ENCODE measurements at regions not wholly inside any gene's neighbourhood (a gene's known extent, or its start where the extent isn't known, plus 50 kb on each side); places are given as distances from the start of the nearest gene placed in this dataset.
A peak's percentile ranks its signal among the peaks of the same experiment; 100 is the strongest.

DNA sequence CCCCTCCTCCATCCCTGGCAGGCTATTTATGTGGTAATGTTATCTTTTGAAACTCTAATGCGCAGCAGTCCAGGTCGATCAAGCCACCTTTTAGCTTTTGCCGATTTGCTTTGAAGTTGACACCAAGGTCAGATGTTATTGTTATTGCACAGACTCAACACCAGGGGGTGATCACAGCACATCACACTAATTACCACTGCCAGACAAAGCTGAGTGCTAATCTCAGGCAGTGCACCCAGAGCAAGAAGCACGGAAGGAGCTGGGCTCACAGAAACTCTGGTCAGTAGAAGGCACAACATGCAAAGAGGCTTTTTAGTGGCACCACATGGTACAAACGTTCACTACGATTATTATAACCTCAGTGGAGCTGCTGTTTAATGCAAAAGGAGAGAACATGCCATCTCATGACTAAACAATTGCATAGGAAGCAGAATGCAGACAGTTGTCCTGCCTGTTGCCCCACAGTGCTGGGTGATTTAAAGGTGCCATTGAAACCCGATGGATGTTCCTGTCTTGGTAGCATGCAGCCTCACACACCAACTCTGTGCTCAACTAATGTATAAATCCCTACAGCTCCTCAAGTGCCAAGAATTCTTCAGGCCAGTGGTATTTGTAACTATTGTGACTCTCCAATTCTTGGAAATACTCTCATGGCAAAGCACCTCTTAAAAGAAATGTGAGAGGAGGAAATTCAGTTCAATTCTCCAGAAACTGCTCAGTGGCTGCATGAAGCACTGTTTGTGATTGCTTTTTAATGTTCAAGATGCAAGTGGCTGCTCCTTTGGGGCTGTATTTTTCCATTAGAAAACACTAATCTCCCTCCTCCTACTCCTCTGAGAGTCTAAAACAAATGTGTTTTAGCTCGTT is 353.9 kb upstream of the DDI1 start:
- H3K27ac ChIP-seq (ENCODE audit: control insufficient read depth, insufficient read depth) = no peak overlapping the region
- RAD21 ChIA-PET (ENCODE audit: unreplicated experiment) = interaction anchor here (0.5 to 1.3 kb wide), 10 partner anchors 10 to 651 kb away, joined by 3 to 8 read pairs (median 4); no protein-coding TSS in a partner anchor
- no TSS peak for BruUV-seq (replicated peaks)
- TF ChIP-seq, protein P1, sequence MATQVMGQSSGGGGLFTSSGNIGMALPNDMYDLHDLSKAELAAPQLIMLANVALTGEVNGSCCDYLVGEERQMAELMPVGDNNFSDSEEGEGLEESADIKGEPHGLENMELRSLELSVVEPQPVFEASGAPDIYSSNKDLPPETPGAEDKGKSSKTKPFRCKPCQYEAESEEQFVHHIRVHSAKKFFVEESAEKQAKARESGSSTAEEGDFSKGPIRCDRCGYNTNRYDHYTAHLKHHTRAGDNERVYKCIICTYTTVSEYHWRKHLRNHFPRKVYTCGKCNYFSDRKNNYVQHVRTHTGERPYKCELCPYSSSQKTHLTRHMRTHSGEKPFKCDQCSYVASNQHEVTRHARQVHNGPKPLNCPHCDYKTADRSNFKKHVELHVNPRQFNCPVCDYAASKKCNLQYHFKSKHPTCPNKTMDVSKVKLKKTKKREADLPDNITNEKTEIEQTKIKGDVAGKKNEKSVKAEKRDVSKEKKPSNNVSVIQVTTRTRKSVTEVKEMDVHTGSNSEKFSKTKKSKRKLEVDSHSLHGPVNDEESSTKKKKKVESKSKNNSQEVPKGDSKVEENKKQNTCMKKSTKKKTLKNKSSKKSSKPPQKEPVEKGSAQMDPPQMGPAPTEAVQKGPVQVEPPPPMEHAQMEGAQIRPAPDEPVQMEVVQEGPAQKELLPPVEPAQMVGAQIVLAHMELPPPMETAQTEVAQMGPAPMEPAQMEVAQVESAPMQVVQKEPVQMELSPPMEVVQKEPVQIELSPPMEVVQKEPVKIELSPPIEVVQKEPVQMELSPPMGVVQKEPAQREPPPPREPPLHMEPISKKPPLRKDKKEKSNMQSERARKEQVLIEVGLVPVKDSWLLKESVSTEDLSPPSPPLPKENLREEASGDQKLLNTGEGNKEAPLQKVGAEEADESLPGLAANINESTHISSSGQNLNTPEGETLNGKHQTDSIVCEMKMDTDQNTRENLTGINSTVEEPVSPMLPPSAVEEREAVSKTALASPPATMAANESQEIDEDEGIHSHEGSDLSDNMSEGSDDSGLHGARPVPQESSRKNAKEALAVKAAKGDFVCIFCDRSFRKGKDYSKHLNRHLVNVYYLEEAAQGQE (IDR thresholded peaks at IDR 0.05; ENCODE audit: low read depth, low read length) = no peak
- TF ChIP-seq CHD1 (IDR thresholded peaks at IDR 0.05; ENCODE audit: low read depth, low read length) = no peak
- no peak for TF ChIP-seq PML (IDR thresholded peaks at IDR 0.05; ENCODE audit: low read length)
- TF ChIP-seq SMC3 (IDR thresholded peaks at IDR 0.05; ENCODE audit: borderline replicate concordance, low read length) = peak; percentile 81
- TF ChIP-seq CTCF (IDR thresholded peaks at IDR 0.05 in 2 of 3, conservative IDR thresholded peaks at IDR 0.05 in 1 of 3; ENCODE audit: control insufficient read depth in 2 of 3, extremely low read depth in 1 of 3, insufficient read depth in 1 of 3, low read depth in 3 of 3, low read length in 3 of 3) = peak; percentile 68 to 88 (median 81)
- TF ChIP-seq SP1 (IDR thresholded peaks at IDR 0.05; ENCODE audit: low read depth, low read length) = no peak
- no peak for TF ChIP-seq EGR1 (IDR thresholded peaks at IDR 0.05; ENCODE audit: borderline replicate concordance in 1 of 2, low read depth in 2 of 2, low read length in 2 of 2)
- no peak for TF ChIP-seq MTA3 (IDR thresholded peaks at IDR 0.05; ENCODE audit: borderline replicate concordance, low read length)
- no peak for TF ChIP-seq JUND (IDR thresholded peaks at IDR 0.05; ENCODE audit: low read depth, low read length)
- no peak for TF ChIP-seq CREM (IDR thresholded peaks at IDR 0.05; ENCODE audit: low read depth)
- peak; percentile 90 for TF ChIP-seq RAD21 (IDR thresholded peaks at IDR 0.05; ENCODE audit: insufficient read depth, low read depth, low read length)
- peak; percentile 89 for TF ChIP-seq NR2F1 (conservative IDR thresholded peaks at IDR 0.05)
- TF ChIP-seq TCF7 (IDR thresholded peaks at IDR 0.05; ENCODE audit: borderline replicate concordance) = 0 out of 2 replicates have a peak, but pooled peaks have one; percentile 55
- no peak for TF ChIP-seq CEBPZ (IDR thresholded peaks at IDR 0.05; ENCODE audit: low read depth, low read length)

More for the DNA sequence above, 353.9 kb upstream of the DDI1 start:
- CTCF ChIA-PET = interaction anchor here (0.6 to 3.2 kb wide), 31 partner anchors 11 to 794 kb away, joined by 3 to 22 read pairs (median 4); no protein-coding TSS in a partner anchor
- DNase-seq (ENCODE audit: low read depth, low spot score) (peak; percentile 26), FAIRE-seq (peak; percentile 78), ATAC-seq (peak; percentile 96)
- Histone ChIP-seq H3K4me3 (no peak overlapping the region), H3K27me3 (replicated peaks in 1 of 2; ENCODE audit: control insufficient read depth in 2 of 2, insufficient read depth in 2 of 2, low read length in 1 of 2) (peaks cover 0 to 2% of the 10 kb centered on the region in 2 experiments; a peak in 1 of 4 replicates), H2AFZ (ENCODE audit: control insufficient read depth, low read depth, low read length) (no peak overlapping the region), H3K9ac (ENCODE audit: control insufficient read depth, insufficient read depth, low read length) (no peak overlapping the region), H4K20me1 (ENCODE audit: control insufficient read depth, insufficient read depth) (no peaks in the 10 kb centered on the region), H3K4me2 (ENCODE audit: control insufficient read depth, insufficient read depth) (no peak overlapping the region), H3K4me1 (ENCODE audit: control insufficient read depth, insufficient read depth, low read length) (no peaks in the 10 kb centered on the region), H3K9me3 (replicated peaks; ENCODE audit: control insufficient read depth, insufficient read depth, low read length) (no peaks in the 10 kb centered on the region), H3K79me2 (ENCODE audit: control insufficient read depth, insufficient read depth, low read length) (no peaks in the 10 kb centered on the region), H3K36me3 (ENCODE audit: control insufficient read depth in 2 of 2, insufficient read depth in 2 of 2, low read length in 1 of 2) (no peaks in the 10 kb centered on the region)
- intact Hi-C loops (cut with micrococcal nuclease; ENCODE audit: unreplicated experiment) (loop anchor here (1.0 to 2.0 kb wide), 4 partner anchors 180 to 652 kb away; no protein-coding TSS in a partner anchor), in situ Hi-C loops (cut with MboI) (loop anchor here (5.0 kb wide), 1 partner anchor 470 kb away; no protein-coding TSS in a partner anchor)
- under 1% methylated on average over 8 of the region's 8 CpGs for WGBS (ENCODE audit: insufficient coverage, insufficient replicate concordance, low lambda C conversion rate, missing lambda C conversion rate)
- POLR2A ChIA-PET = no interaction called here
- SMC1A ChIA-PET (ENCODE audit: uncharacterized antibody, unreplicated experiment) = interaction anchor here (0.6 to 2.3 kb wide), 22 partner anchors 10 to 865 kb away, joined by 3 to 16 read pairs (median 3); no protein-coding TSS in a partner anchor

Measured in GM12878 (cell line).